Keratinocyte (primary cell): ENCODE measurements at regions not wholly inside any gene's neighbourhood (a gene's known extent, or its start where the extent isn't known, plus 50 kb on each side); places are given as distances from the start of the nearest gene placed in this dataset.

Experiments used
- DNase-seq: peaks from one replicate; pipeline ENCODE4 v3.0.0-alpha.2; 2011; ENCODE audit warnings: low read depth, missing footprints, low spot score
- FAIRE-seq: peaks from 2 replicates; lab custom pipeline; 2011; peaks lifted over from hg19 to GRCh38; lab: Jason Lieb, UNC
- H2AFZ ChIP-seq: 2 replicates; pipeline ENCODE4 v1.6.0; 2012; ENCODE audit warnings: low read length, control low read depth, inconsistent platforms; ENCODE audit not compliant: control insufficient read depth
- H3K27ac ChIP-seq: 2 replicates; pipeline ENCODE4 v1.5.1; 2011; ENCODE audit warnings: low read length; ENCODE audit not compliant: control insufficient read depth, insufficient read depth
- H3K27me3 ChIP-seq: 3 replicates; pipeline ENCODE4 v1.6.0; 2011; ENCODE audit warnings: low read length; ENCODE audit not compliant: control insufficient read depth, insufficient read depth; ENCODE audit errors: extremely low read depth
- H3K36me3 ChIP-seq, 2 experiments: 2 replicates in 1 of 2; 3 replicates in 1 of 2; pipeline ENCODE4 v1.5.1; 2011; ENCODE audit warnings: low read length in 2 of 2, mild to moderate bottlenecking in 1 of 2; ENCODE audit not compliant: control insufficient read depth in 2 of 2, insufficient read depth in 2 of 2; ENCODE audit errors: extremely low read depth in 1 of 2
- H3K4me1 ChIP-seq: 3 replicates; pipeline ENCODE4 v1.5.1; 2011; ENCODE audit warnings: low read length; ENCODE audit not compliant: control insufficient read depth, insufficient read depth; ENCODE audit errors: extremely low read depth
- H3K4me2 ChIP-seq: 3 replicates; pipeline ENCODE4 v1.6.0; 2011; ENCODE audit warnings: low read depth, low read length; ENCODE audit not compliant: control insufficient read depth, insufficient read depth; ENCODE audit errors: extremely low read depth
- H3K4me3 ChIP-seq, 3 experiments: fragments of 200-600 bp in 1 of 3; sonication (generic) in 1 of 3; 2 replicates in 2 of 3; 3 replicates in 1 of 3; pipeline ENCODE4 v1.5.1; 2011 to 2016; ENCODE audit warnings: low read length in 3 of 3, mild to moderate bottlenecking in 3 of 3, control low read depth in 2 of 3, inconsistent platforms in 1 of 3, low read depth in 1 of 3, mixed read lengths in 1 of 3, mixed run types in 1 of 3, moderate library complexity in 1 of 3; ENCODE audit not compliant: control insufficient read depth in 2 of 3, insufficient read depth in 2 of 3; ENCODE audit errors: extremely low read depth in 1 of 3
- H3K79me2 ChIP-seq: 2 replicates; pipeline ENCODE4 v1.6.0; 2012; ENCODE audit warnings: low read length; ENCODE audit not compliant: control insufficient read depth, insufficient read depth
- H3K9ac ChIP-seq: 3 replicates; pipeline ENCODE4 v1.6.0; 2011; ENCODE audit warnings: low read length; ENCODE audit not compliant: control insufficient read depth, insufficient read depth; ENCODE audit errors: extremely low read depth
- H3K9me1 ChIP-seq: 3 replicates; pipeline ENCODE4 v1.6.0; 2011; ENCODE audit warnings: low read length; ENCODE audit not compliant: control insufficient read depth, insufficient read depth; ENCODE audit errors: extremely low read depth
- H3K9me3 ChIP-seq: 2 replicates; pipeline ENCODE4 v1.5.1; 2012; ENCODE audit warnings: low read depth, low read length; ENCODE audit not compliant: control insufficient read depth
- H4K20me1 ChIP-seq: 3 replicates; pipeline ENCODE4 v1.6.0; 2011; ENCODE audit warnings: low read length; ENCODE audit not compliant: control insufficient read depth, insufficient read depth; ENCODE audit errors: extremely low read depth
- EZH2 ChIP-seq: IDR thresholded peaks from one replicate; pipeline ENCODE4 v1.6.1; 2012; ENCODE audit warnings: inconsistent platforms, mild to moderate bottlenecking, low read length, moderate library complexity
- dilution Hi-C: fragments of 300-500 bp; cut with MboI; formaldehyde crosslinking; loops from one replicate; pipeline ENCODE4 v1.7.0; 2020; ENCODE audit warnings: low sequenced_read_pairs; ENCODE audit not compliant: extremely low pct_ligation_motif_present
- TF ChIP-seq, protein P1 (sequence below), 3 experiments: IDR thresholded peaks in 1 of 3; conservative IDR thresholded peaks in 1 of 3; optimal IDR thresholded peaks in 1 of 3; 2 replicates in 2 of 3; 3 replicates in 1 of 3; pipeline versions ENCODE3 to v1.5.1; 2011; ENCODE audit warnings: low read length in 3 of 3, mild to moderate bottlenecking in 3 of 3, moderate library complexity in 2 of 3, control low read depth in 1 of 3, inconsistent platforms in 1 of 3; ENCODE audit not compliant: insufficient read depth in 2 of 3; ENCODE audit errors: extremely low read depth in 1 of 3

DNA sequence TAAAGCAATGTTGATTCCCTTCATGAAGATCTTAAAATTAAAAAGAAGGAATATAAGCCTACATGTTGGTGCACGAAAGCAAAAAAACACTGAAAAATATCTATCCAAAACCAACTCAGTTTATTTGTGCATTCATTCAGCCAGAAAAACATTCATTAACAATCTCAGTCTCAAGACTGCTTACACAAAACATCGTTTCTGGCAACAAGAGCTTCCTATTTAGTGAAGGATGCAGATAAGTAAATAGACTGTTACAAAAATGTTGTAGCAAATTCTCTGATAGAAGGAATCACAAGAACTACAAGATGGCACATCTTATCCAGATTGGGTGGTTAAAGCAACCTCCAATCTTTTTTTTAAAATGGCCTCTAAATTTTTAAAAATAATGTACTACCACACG, 69.7 kb upstream of the DCN start:
- Histone ChIP-seq H3K4me2 (no peak overlapping the region), H3K9ac (no peak overlapping the region), H3K9me1 (no peaks in the 10 kb centered on the region), H3K79me2 (no peaks in the 10 kb centered on the region), H4K20me1 (no peaks in the 10 kb centered on the region), H3K27ac (no peak overlapping the region), H3K4me1 (no peaks in the 10 kb centered on the region), H3K27me3 (no peaks in the 10 kb centered on the region), H3K9me3 (no peaks in the 10 kb centered on the region), H3K4me3 (no peak overlapping the region), H3K36me3 (no peaks in the 10 kb centered on the region), H2AFZ (no peak overlapping the region)
- dilution Hi-C loops: no loop called here
- TF ChIP-seq, protein P1, sequence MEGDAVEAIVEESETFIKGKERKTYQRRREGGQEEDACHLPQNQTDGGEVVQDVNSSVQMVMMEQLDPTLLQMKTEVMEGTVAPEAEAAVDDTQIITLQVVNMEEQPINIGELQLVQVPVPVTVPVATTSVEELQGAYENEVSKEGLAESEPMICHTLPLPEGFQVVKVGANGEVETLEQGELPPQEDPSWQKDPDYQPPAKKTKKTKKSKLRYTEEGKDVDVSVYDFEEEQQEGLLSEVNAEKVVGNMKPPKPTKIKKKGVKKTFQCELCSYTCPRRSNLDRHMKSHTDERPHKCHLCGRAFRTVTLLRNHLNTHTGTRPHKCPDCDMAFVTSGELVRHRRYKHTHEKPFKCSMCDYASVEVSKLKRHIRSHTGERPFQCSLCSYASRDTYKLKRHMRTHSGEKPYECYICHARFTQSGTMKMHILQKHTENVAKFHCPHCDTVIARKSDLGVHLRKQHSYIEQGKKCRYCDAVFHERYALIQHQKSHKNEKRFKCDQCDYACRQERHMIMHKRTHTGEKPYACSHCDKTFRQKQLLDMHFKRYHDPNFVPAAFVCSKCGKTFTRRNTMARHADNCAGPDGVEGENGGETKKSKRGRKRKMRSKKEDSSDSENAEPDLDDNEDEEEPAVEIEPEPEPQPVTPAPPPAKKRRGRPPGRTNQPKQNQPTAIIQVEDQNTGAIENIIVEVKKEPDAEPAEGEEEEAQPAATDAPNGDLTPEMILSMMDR (optimal IDR thresholded peaks at IDR 0.05 in 1 of 3, IDR thresholded peaks at IDR 0.05 in 1 of 3, conservative IDR thresholded peaks at IDR 0.05 in 1 of 3; ENCODE audit: extremely low read depth in 1 of 3, insufficient read depth in 2 of 3, low read length in 3 of 3): no peak
- TF ChIP-seq EZH2: no peak
- FAIRE-seq (no peak), DNase-seq (no peak)

DNA sequence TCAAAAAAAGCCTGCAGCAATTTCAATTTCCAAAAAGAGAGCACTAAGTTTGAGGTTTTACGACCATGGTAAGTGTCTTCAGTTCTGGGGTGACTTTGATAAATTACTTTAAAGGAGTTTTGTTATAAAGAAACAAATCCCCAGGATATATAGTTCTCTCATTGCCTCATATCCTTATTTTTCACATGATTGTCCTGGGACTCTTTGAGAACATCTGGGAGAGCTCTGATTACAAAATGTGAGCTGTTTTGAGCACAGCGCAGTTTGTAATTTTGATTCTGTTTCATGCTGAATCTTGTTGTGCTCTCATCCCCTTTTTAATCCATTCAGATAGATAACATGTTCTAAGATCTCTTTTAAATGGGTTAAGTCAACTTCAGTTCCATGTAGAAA, 67.7 kb upstream of the DCN start:
- Histone ChIP-seq H3K27me3 (no peaks in the 10 kb centered on the region), H3K27ac (no peak overlapping the region), H3K79me2 (no peaks in the 10 kb centered on the region), H3K4me2 (no peak overlapping the region), H3K9me3 (no peaks in the 10 kb centered on the region), H3K36me3 (no peaks in the 10 kb centered on the region), H3K9ac (no peak overlapping the region), H3K4me3 (no peak overlapping the region), H4K20me1 (no peaks in the 10 kb centered on the region), H2AFZ (no peak overlapping the region), H3K4me1 (no peaks in the 10 kb centered on the region), H3K9me1 (no peaks in the 10 kb centered on the region)
- no peak for FAIRE-seq
- TF ChIP-seq EZH2: no peak
- TF ChIP-seq, protein P1 (optimal IDR thresholded peaks at IDR 0.05 in 1 of 3, IDR thresholded peaks at IDR 0.05 in 1 of 3, conservative IDR thresholded peaks at IDR 0.05 in 1 of 3; ENCODE audit: extremely low read depth in 1 of 3, insufficient read depth in 2 of 3, low read length in 3 of 3): no peak
- dilution Hi-C loops: no loop called here
- no peak for DNase-seq
